Tongue (tissue), 1 donor: ENCODE measurements at regions not wholly inside any gene's neighbourhood (a gene's known extent, or its start where the extent isn't known, plus 50 kb on each side); places are given as distances from the start of the nearest gene placed in this dataset.
A peak's percentile ranks its signal among the peaks of the same experiment; 100 is the strongest.

Experiments used
- DNase-seq: peaks from one replicate; pipeline ENCODE4 v3.0.0-alpha.2; 2015

DNA sequence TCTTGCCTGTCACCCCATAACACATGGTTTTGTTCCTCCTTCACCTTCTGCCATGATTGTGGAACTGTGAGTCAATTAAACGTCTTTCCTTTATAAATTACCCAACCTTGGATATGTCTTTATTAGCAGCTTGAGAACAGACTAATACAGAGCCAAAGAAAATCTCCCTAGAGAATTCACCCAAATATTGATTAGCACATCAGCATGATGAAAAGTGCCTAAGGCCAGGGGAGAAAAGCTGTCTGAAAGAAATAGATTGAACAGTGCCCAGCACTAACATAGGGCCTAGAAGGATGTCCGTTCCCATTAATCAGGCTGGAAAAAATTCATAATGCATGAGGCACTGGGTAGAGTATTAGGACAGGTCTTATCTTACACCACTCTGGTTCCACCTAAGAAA lies 111.9 kb upstream of the CALN1 start:
- DNase-seq, result no peak

DNA sequence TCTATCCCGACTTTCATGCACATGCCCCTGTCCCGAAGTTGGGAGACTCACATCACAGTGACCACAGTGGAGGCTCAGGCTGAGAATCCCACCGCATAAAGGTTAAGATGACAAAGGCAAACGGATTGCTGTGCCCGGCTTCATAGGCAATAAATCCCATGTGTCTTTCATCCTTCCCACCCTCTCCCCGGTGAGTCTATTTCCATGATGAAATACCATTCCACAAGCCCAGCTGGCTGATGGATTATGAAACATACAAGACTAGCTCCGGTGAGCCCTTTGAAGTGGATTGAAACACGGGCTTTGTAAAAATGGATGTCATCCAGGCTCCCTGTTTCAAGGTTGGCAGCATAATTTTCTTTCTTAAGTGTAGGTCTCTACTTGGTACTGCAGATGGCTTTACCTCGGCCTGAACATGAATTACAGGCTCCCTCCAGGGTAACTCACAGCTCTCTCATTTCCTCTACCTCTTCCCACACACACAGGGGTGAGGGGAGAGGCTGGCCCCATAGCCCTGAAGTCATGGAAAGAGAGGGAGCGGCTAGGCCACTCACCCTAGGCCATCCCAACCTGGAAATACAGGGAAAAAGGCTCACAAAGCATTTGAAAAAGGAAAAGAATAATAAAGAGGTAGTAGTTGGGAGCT lies 92.0 kb upstream of the CALN1 start:
- no peak for DNase-seq

DNA sequence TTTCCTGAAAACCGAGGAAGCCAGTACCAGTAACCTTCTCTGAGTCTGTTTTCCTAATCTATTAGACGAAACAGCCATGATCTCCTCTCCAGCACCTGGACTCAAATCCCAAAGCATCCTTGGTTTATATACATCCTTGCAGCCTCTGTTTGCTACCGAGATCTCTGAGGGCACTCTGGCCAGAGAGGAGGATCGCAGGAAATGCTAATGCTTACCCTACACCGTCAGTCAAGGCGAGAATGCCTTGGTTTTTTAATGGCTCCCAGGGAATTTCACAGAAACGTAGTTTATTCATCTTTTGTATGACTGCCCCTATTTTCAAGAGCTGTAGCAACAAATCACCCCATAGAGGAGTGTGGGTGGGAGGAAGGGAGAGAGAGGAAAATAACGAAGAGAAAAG lies 91.5 kb upstream of the CALN1 start:
- DNase-seq, result no peak

- DNase-seq, result no peak
Observed at GRCh38 chr7:72494807-72495206, 82.7 kb upstream of the CALN1 start.

DNA sequence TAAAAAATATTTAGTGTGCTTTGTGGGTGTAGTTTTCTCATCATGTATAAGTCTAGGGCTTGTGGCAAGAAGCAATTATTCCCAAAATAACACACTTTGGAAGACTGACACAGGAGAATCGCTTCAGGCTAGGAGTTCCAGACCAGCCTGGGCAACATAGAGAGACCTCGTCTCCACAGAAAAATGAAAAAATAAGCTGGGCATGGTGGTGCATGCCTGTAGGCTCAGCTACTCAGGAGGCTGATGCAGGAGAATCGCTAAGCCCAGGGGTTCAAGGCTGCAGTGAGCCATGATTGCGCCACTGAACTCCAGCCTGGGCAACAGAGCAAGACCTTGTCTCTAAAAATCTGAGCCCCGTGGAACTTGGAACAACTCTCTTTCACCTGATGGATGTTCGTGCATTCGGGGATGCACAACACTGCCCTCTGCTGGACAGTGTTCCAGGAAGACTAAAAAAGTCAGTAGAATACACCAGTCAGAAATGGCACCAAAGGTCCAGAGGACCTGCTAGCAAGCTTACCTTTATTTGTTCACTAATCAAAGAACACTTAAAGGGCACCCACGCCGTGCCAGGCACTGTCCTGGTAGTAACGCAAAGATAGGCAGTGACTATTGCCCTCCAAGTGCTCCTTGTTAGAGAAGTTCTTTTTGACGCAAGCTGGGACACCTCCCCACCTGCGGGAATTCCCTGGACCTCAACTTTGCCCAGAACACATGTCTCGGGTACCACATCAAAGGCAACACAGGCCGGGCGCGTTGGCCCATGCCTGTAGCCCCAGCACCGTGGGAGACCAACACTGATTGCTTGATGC lies 81.9 kb upstream of the CALN1 start:
- DNase-seq, result peak; percentile 85

DNA sequence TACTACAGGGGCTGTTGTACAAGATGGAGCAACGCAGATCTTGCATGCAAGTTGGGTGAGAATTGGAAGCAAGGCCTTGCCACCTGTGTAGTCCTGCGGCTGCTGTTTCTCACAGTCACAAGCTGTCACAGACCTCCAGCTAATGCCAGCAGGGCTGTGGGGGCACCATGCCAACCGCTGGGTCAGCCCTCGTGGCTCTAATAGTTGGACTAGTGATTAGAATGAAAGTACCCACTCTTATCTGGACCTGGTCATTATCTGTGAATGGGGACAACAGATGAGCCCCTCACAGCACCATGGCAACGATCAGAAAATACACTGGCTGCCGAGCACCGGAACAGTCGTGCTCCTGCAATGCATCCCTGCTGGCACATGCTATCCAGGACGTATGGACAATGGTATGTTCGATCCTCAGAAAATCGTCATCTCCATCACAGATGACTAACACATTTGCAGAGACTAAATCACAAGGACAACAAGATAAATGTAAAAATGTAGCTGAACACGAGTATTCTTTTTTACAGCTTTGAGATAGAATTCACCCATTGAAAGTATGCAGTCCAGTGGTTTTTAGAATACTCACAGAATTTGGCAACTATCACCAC lies 80.4 kb upstream of the CALN1 start:
- DNase-seq, result peak; percentile 46

GRCh38 chr7:72490301-72490700 lies 78.2 kb upstream of the CALN1 start:
- no peak for DNase-seq

- no peak for DNase-seq
Observed at GRCh38 chr7:72481934-72482333, 69.8 kb upstream of the CALN1 start.

- no peak for DNase-seq
Observed at GRCh38 chr7:72476608-72477305, 64.6 kb upstream of the CALN1 start.

GRCh38 chr7:72467237-72467636 lies 55.1 kb upstream of the CALN1 start:
- no peak for DNase-seq

DNA sequence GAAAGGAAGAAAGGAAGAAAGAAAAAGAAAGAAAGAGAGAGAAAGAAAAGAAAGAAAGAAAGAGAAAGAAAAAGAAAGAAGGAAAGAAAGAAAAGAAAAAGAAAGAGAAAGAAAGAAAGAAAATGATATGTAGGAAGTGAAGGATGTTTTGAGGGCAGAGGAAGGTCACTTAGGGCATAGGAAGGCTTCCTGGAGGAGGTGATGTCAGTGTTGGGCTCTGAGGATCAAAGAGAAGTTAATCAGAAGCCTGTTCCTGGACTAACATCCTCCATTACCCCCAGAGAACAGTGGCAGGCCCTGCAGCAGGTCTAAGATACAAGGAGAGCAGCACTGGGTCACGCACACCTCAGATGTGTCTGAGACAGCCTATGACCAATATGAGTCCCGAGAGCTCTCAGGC lies 54.7 kb upstream of the CALN1 start:
- no peak for DNase-seq

- DNase-seq, result no peak
Observed at GRCh38 chr7:72465521-72465920, 53.4 kb upstream of the CALN1 start.

DNA sequence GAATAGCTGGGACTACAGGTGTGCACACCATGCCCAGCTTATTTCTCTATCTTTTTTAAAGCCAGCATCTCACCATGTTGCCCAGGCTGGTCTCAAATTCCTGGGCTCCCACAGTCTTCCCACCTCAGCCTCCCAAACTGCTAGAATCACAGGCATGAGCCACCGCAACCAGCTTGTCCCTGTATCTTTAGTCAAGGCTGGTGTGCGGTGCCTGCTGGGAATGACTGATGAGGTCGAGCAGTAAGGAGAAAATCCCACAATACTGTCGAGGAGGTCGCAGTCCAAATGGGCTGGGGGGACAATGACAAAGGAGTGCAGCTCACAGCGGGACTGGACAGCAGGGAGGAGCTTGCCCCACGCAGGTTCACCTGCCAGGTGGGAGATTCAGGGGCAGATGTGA lies 50.2 kb upstream of the CALN1 start:
- no peak for DNase-seq
